NB4 (cell line): ENCODE measurements at regions not wholly inside any gene's neighbourhood (a gene's known extent, or its start where the extent isn't known, plus 50 kb on each side); places are given as distances from the start of the nearest gene placed in this dataset.

ENCODE experiments used
- DNase-seq: peaks from one replicate; pipeline ENCODE4 v3.0.0; 2010; ENCODE audit warnings: low read depth
- H3K4me3 ChIP-seq: one replicate; pipeline ENCODE4 v1.5.1; 2011; ENCODE audit warnings: mild to moderate bottlenecking, low read depth, low read length, moderate library complexity
- CTCF ChIP-seq: IDR thresholded peaks from one replicate; pipeline ENCODE4 v1.5.1; 2012; ENCODE audit warnings: low read depth, low read length
- MAX ChIP-seq: IDR thresholded peaks from 2 replicates; pipeline ENCODE4 v1.6.1; 2011; ENCODE audit warnings: low read depth, low read length
- MYC ChIP-seq: IDR thresholded peaks from 2 replicates; pipeline ENCODE4 v1.6.1; 2011; ENCODE audit warnings: low read depth, low read length
- POLR2A ChIP-seq: IDR thresholded peaks from 2 replicates; pipeline ENCODE4 v1.6.1; 2011; ENCODE audit warnings: mild to moderate bottlenecking; ENCODE audit not compliant: insufficient read length; ENCODE audit errors: extremely low read depth

- DNase-seq, result no peak
- no peak for TF ChIP-seq CTCF
- TF ChIP-seq MYC, result no peak
- no peak for TF ChIP-seq MAX
- TF ChIP-seq POLR2A, result no peak
- H3K4me3 ChIP-seq, result no peak overlapping the region
These were observed 348.7 kb upstream of the NFE2L3 start for GRCh38 chr7:25803117-25803887.

- DNase-seq, result no peak
These were observed 347.8 kb upstream of the NFE2L3 start for GRCh38 chr7:25804154-25804553.

GRCh38 chr7:25805027-25805687 is 346.8 kb upstream of the NFE2L3 start:
- no peak for DNase-seq
- TF ChIP-seq CTCF (no peak), POLR2A (no peak), MYC (no peak), MAX (no peak)
- no peak overlapping the region for H3K4me3 ChIP-seq

More at GRCh38 chr7:25804154-25804553, 347.8 kb upstream of the NFE2L3 start:
- TF ChIP-seq POLR2A (no peak), CTCF (no peak), MYC (no peak), MAX (no peak)
- no peak overlapping the region for H3K4me3 ChIP-seq

- no peak for TF ChIP-seq CTCF
- no peak for TF ChIP-seq MAX
- no peak for TF ChIP-seq POLR2A
- TF ChIP-seq MYC, result no peak
- DNase-seq, result no peak
These were observed 344.8 kb upstream of the NFE2L3 start for GRCh38 chr7:25807086-25807611.

GRCh38 chr7:25809441-25809840 is 342.6 kb upstream of the NFE2L3 start:
- TF ChIP-seq MAX (no peak), CTCF (no peak), MYC (no peak), POLR2A (no peak)
- no peak overlapping the region for H3K4me3 ChIP-seq
- no peak for DNase-seq

More at GRCh38 chr7:25807086-25807611, 344.8 kb upstream of the NFE2L3 start:
- H3K4me3 ChIP-seq, result no peak overlapping the region
